Fibroblast of lung (primary cell): ENCODE measurements at regions not wholly inside any gene's neighbourhood (a gene's known extent, or its start where the extent isn't known, plus 50 kb on each side); places are given as distances from the start of the nearest gene placed in this dataset.

ENCODE experiments used
- EZH2 ChIP-seq: IDR thresholded peaks from 2 replicates; pipeline ENCODE4 v1.5.1; 2012; ENCODE audit warnings: low read length, control low read depth, mild to moderate bottlenecking; ENCODE audit errors: missing control alignments
- TF ChIP-seq, protein P1 (sequence below), 2 donors: IDR thresholded peaks in 1 of 2; conservative IDR thresholded peaks in 1 of 2; 1 replicate in 1 of 2; 2 replicates in 1 of 2; pipeline ENCODE4 v1.5.1; 2011 to 2012; ENCODE audit warnings: low read length in 2 of 2, control low read depth in 1 of 2, inconsistent platforms in 1 of 2, low read depth in 1 of 2, mild to moderate bottlenecking in 1 of 2

DNA sequence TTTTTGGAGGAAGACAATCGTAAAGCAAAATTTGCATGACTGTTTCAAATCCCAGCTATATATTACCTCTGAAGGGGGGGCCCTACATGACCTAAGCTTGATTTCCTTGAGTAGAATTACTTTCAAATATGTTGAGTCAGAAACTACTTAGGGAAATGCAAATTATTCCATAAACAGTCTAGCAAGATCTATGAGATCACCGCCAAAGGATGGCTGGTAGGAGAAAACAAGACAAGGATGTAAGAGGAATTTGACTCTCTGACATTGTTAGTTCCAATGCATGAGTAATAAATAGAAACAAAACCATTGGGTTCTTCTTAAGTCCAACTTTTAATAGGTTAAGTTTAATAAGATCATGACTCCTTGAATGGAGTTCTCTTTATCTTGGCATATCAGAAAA is 561.4 kb downstream of the CDY2B start:
- TF ChIP-seq, protein P1, sequence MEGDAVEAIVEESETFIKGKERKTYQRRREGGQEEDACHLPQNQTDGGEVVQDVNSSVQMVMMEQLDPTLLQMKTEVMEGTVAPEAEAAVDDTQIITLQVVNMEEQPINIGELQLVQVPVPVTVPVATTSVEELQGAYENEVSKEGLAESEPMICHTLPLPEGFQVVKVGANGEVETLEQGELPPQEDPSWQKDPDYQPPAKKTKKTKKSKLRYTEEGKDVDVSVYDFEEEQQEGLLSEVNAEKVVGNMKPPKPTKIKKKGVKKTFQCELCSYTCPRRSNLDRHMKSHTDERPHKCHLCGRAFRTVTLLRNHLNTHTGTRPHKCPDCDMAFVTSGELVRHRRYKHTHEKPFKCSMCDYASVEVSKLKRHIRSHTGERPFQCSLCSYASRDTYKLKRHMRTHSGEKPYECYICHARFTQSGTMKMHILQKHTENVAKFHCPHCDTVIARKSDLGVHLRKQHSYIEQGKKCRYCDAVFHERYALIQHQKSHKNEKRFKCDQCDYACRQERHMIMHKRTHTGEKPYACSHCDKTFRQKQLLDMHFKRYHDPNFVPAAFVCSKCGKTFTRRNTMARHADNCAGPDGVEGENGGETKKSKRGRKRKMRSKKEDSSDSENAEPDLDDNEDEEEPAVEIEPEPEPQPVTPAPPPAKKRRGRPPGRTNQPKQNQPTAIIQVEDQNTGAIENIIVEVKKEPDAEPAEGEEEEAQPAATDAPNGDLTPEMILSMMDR (conservative IDR thresholded peaks at IDR 0.05 in 1 of 2, IDR thresholded peaks at IDR 0.05 in 1 of 2; ENCODE audit: low read depth in 1 of 2, low read length in 2 of 2): no peak
- no peak for TF ChIP-seq EZH2
